Motor neuron (in vitro differentiated cells): ENCODE measurements at regions not wholly inside any gene's neighbourhood (a gene's known extent, or its start where the extent isn't known, plus 50 kb on each side); places are given as distances from the start of the nearest gene placed in this dataset.

Source experiments
- ATAC-seq, 8 experiments: fragments of 200-7000 bp; cut with Tn5 transposase; replicated peaks in 6 of 8; 2 replicates each; pipeline ENCODE4 v1.8.0; 2021; ENCODE audit warnings: mild to moderate bottlenecking in 8 of 8, moderate library complexity in 8 of 8
- H3K27ac ChIP-seq, 2 donors: fragments of 250-450 bp; sonication (Bioruptor Pico); 2 replicates each; pipeline ENCODE4 v1.9.0; 2021; ENCODE audit warnings: antibody characterized with exemption in 2 of 2, mild to moderate bottlenecking in 2 of 2, moderate library complexity in 1 of 2
- H3K4me1 ChIP-seq, 2 donors: fragments of 250-450 bp; sonication (Bioruptor Pico); replicated peaks in 1 of 2; 2 replicates each; pipeline ENCODE4 v1.6.1; 2021; ENCODE audit warnings: antibody characterized with exemption in 2 of 2, mild to moderate bottlenecking in 2 of 2, moderate library complexity in 1 of 2
- H3K4me3 ChIP-seq, 5 donors: fragments of 250-450 bp; sonication (Bioruptor Pico); 2 replicates each; pipeline ENCODE4 v1.9.0; 2021; ENCODE audit warnings: antibody characterized with exemption in 5 of 5, mild to moderate bottlenecking in 5 of 5, moderate library complexity in 4 of 5
- WGBS, 10 experiments: fragments of 450-650 bp; shearing (Covaris generic); methylation state at CpG; one replicate each; pipeline ENCODE4 v1.0.0; 2022; 5-methylcytosine and 5-hydroxymethylcytosine counted together
- in situ Hi-C, 9 experiments: fragments of 400-800 bp; cut with MboI; loops; one replicate each; pipeline ENCODE4 v1.15.0; 2021; ENCODE audit warnings: low sequenced_read_pairs in 9 of 9, low pct_unique_long_range_greater_than_20kb in 2 of 9; ENCODE audit not compliant: unreplicated experiment in 9 of 9

GRCh38 chr13:76790980-76791819, 95.0 kb downstream of the KCTD12 start:
- ATAC-seq, result peak in 1 of 8 experiments; percentile 29
- in situ Hi-C loops, result no loop called here
- H3K4me1 ChIP-seq, result peaks cover 0 to 2% of the 10 kb centered on the region in 2 donors
- no peak overlapping the region for H3K4me3 ChIP-seq
- no peak overlapping the region for H3K27ac ChIP-seq
- 40 to 79% (median 73%) methylated on average over 2 to 10 of the region's 10 CpGs; no CpG with 5 or more reads in 2 of the 10 experiments for WGBS, 10 experiments

GRCh38 chr13:76790526-76790925, 95.7 kb downstream of the KCTD12 start:
- WGBS, 10 experiments, result 40 to 50% (median 45%) methylated on average over 1 of the region's 1 CpG; no CpG with 5 or more reads in 6 of the 10 experiments
- in situ Hi-C loops, result no loop called here
- ATAC-seq, result peak in 3 of 8 experiments; percentile 24 to 49 (median 48)
- H3K4me3 ChIP-seq, result no peak overlapping the region
- no peak overlapping the region for H3K27ac ChIP-seq
- peaks cover 0 to 2% of the 10 kb centered on the region in 2 donors for H3K4me1 ChIP-seq

GRCh38 chr13:76783798-76784197, 102.4 kb downstream of the KCTD12 start:
- Histone ChIP-seq H3K4me1 (no peaks in the 10 kb centered on the region), H3K4me3 (no peak overlapping the region), H3K27ac (no peak overlapping the region)
- no peak for ATAC-seq
- in situ Hi-C loops, result no loop called here
- 0 to 100% (median 75%) methylated on average over 1 to 3 of the region's 3 CpGs for WGBS, 10 experiments

- Histone ChIP-seq H3K4me1 (no peaks in the 10 kb centered on the region), H3K27ac (no peak overlapping the region), H3K4me3 (no peak overlapping the region)
- ATAC-seq, result no peak
- in situ Hi-C loops, result no loop called here
Measured at GRCh38 chr13:76778853-76779252, 107.4 kb downstream of the KCTD12 start.

GRCh38 chr13:76777096-76777495, 109.1 kb downstream of the KCTD12 start:
- Histone ChIP-seq H3K27ac (no peak overlapping the region), H3K4me3 (no peak overlapping the region), H3K4me1 (no peaks in the 10 kb centered on the region)
- in situ Hi-C loops, result no loop called here
- ATAC-seq, result no peak
- 47 to 100% (median 94%) methylated on average over 1 of the region's 1 CpG; no CpG with 5 or more reads in 3 of the 10 experiments for WGBS, 10 experiments

GRCh38 chr13:76775088-76775740, 111.0 kb downstream of the KCTD12 start:
- Histone ChIP-seq H3K27ac (no peak overlapping the region), H3K4me3 (no peak overlapping the region), H3K4me1 (no peaks in the 10 kb centered on the region)
- in situ Hi-C loops, result no loop called here
- WGBS, 10 experiments, result 20 to 89% (median 75%) methylated on average over 2 to 3 of the region's 3 CpGs; no CpG with 5 or more reads in 2 of the 10 experiments
- no peak for ATAC-seq

GRCh38 chr13:76773448-76774094, 112.6 kb downstream of the KCTD12 start:
- Histone ChIP-seq H3K4me3 (no peak overlapping the region), H3K4me1 (no peaks in the 10 kb centered on the region), H3K27ac (no peak overlapping the region)
- peak in 1 of 8 experiments; percentile 29 for ATAC-seq
- in situ Hi-C loops, result no loop called here
- WGBS, 10 experiments, result 10 to 92% (median 57%) methylated on average over 1 to 5 of the region's 5 CpGs

- H3K4me1 ChIP-seq, result no peaks in the 10 kb centered on the region
- WGBS, 10 experiments, result 89 to 100% (median 100%) methylated on average over 1 of the region's 1 CpG; no CpG with 5 or more reads in 2 of the 10 experiments
- H3K27ac ChIP-seq, result no peak overlapping the region
- no peak for ATAC-seq
- in situ Hi-C loops, result no loop called here
- H3K4me3 ChIP-seq, result no peak overlapping the region
Measured at GRCh38 chr13:76772241-76772640, 114.0 kb downstream of the KCTD12 start.

GRCh38 chr13:76769271-76769791, 116.9 kb downstream of the KCTD12 start:
- in situ Hi-C loops, result no loop called here
- Histone ChIP-seq H3K4me3 (no peak overlapping the region), H3K27ac (no peak overlapping the region), H3K4me1 (no peaks in the 10 kb centered on the region)
- ATAC-seq, result no peak
- WGBS, 10 experiments, result 19 to 80% (median 52%) methylated on average over 2 to 4 of the region's 4 CpGs; no CpG with 5 or more reads in 1 of the 10 experiments

GRCh38 chr13:76768384-76768783, 117.8 kb downstream of the KCTD12 start:
- Histone ChIP-seq H3K27ac (no peak overlapping the region), H3K4me1 (no peaks in the 10 kb centered on the region), H3K4me3 (no peak overlapping the region)
- in situ Hi-C loops, result no loop called here
- WGBS, 10 experiments, result 60 to 80% (median 69%) methylated on average over 1 of the region's 1 CpG; no CpG with 5 or more reads in 6 of the 10 experiments
- peak in 2 of 8 experiments; percentile 40 to 62 for ATAC-seq

- no peaks in the 10 kb centered on the region for H3K4me1 ChIP-seq
- WGBS, 10 experiments, result 50 to 100% (median 88%) methylated on average over 1 of the region's 1 CpG; no CpG with 5 or more reads in 6 of the 10 experiments
- H3K27ac ChIP-seq, result no peak overlapping the region
- in situ Hi-C loops, result no loop called here
- no peak for ATAC-seq
- H3K4me3 ChIP-seq, result no peak overlapping the region
Measured at GRCh38 chr13:76764916-76765315, 121.3 kb downstream of the KCTD12 start.

GRCh38 chr13:76764429-76764828, 121.8 kb downstream of the KCTD12 start:
- H3K27ac ChIP-seq, result no peak overlapping the region
- peak in 2 of 8 experiments; percentile 96 to 97 for ATAC-seq
- in situ Hi-C loops, result no loop called here

GRCh38 chr13:76762721-76763120, 123.5 kb downstream of the KCTD12 start:
- no peak overlapping the region for H3K4me3 ChIP-seq
- ATAC-seq, result no peak
- 50 to 86% (median 63%) methylated on average over 2 of the region's 2 CpGs; no CpG with 5 or more reads in 6 of the 10 experiments for WGBS, 10 experiments
- no peaks in the 10 kb centered on the region for H3K4me1 ChIP-seq
- in situ Hi-C loops, result no loop called here
- H3K27ac ChIP-seq, result no peak overlapping the region

More at GRCh38 chr13:76764429-76764828, 121.8 kb downstream of the KCTD12 start:
- 0 to 83% (median 80%) methylated on average over 1 of the region's 1 CpG; no CpG with 5 or more reads in 7 of the 10 experiments for WGBS, 10 experiments
- H3K4me1 ChIP-seq, result no peaks in the 10 kb centered on the region
- no peak overlapping the region for H3K4me3 ChIP-seq
